SK-N-SH (cell line): ENCODE measurements at regions not wholly inside any gene's neighbourhood (a gene's known extent, or its start where the extent isn't known, plus 50 kb on each side); places are given as distances from the start of the nearest gene placed in this dataset.

Experiments used
- CTCF ChIA-PET: fragments of 300-600, 350-600 bp; formaldehyde crosslinking; extraction: SDS; loops from one replicate; lab custom pipeline; 2021; lab: Yijun Ruan, JAX
- POLR2A ChIA-PET: fragments of 350-600 bp; sonication (Branson Sonifier 250); formaldehyde crosslinking; extraction: SDS; loops from one replicate; lab custom pipeline; 2020; ENCODE audit warnings: antibody characterized with exemption, inconsistent platforms; lab: Yijun Ruan, JAX
- DNase-seq: peaks from one replicate; pipeline ENCODE4 v3.0.0; 2012
- H2AFZ ChIP-seq: fragments of 200-600 bp; sonication (generic); 2 replicates; pipeline ENCODE4 v1.8.1; 2016; ENCODE audit warnings: antibody characterized with exemption, mild to moderate bottlenecking, low read depth
- H3F3A ChIP-seq: fragments of 200-600 bp; sonication (generic); replicated peaks from 2 replicates; pipeline ENCODE3; 2016; ENCODE audit warnings: antibody characterized with exemption, mild to moderate bottlenecking; ENCODE audit not compliant: insufficient read depth
- H3K27ac ChIP-seq, 2 experiments: fragments of 200-500 bp in 1 of 2; fragments of 200-600 bp in 1 of 2; sonication (Bioruptor generic) in 1 of 2; sonication (generic), shearing (Covaris generic) in 1 of 2; 2 replicates each; pipeline versions ENCODE4 v1.5.1 to v1.6.1; 2014 to 2016; ENCODE audit warnings: low read depth in 2 of 2, inconsistent platforms in 1 of 2, low read length in 1 of 2, mild to moderate bottlenecking in 1 of 2, mixed read lengths in 1 of 2
- H3K27me3 ChIP-seq: fragments of 200-600 bp; sonication (generic), shearing (Covaris generic); 2 replicates; pipeline ENCODE4 v1.6.1; 2016; ENCODE audit warnings: mixed run types; ENCODE audit not compliant: insufficient read depth
- H3K36me3 ChIP-seq, 2 experiments: fragments of 200-500 bp in 1 of 2; fragments of 200-600 bp in 1 of 2; sonication (Bioruptor generic) in 1 of 2; sonication (generic) in 1 of 2; replicated peaks in 1 of 2; 2 replicates each; pipeline versions ENCODE3 to v1.5.1; 2014 to 2016; ENCODE audit warnings: low read length in 1 of 2, mild to moderate bottlenecking in 1 of 2; ENCODE audit not compliant: insufficient read depth in 2 of 2, control insufficient read depth in 1 of 2
- H3K4me1 ChIP-seq, 2 experiments: fragments of 200-500 bp in 1 of 2; fragments of 200-600 bp in 1 of 2; sonication (Bioruptor generic) in 1 of 2; sonication (generic), shearing (Covaris generic) in 1 of 2; 2 replicates each; pipeline versions ENCODE4 v1.5.1 to v1.6.1; 2014 to 2016; ENCODE audit warnings: low read depth in 1 of 2, low read length in 1 of 2, mixed run types in 1 of 2; ENCODE audit not compliant: insufficient read depth in 2 of 2, control insufficient read depth in 1 of 2
- H3K4me2 ChIP-seq: fragments of 200-600 bp; sonication (generic), shearing (Covaris generic); 2 replicates; pipeline ENCODE4 v1.6.1; 2017; ENCODE audit warnings: mixed run types
- H3K4me3 ChIP-seq, 2 experiments: fragments of 200-500 bp in 1 of 2; fragments of 200-600 bp in 1 of 2; sonication (Bioruptor generic) in 1 of 2; sonication (generic), shearing (Covaris generic) in 1 of 2; 2 replicates each; pipeline versions ENCODE4 v1.5.1 to v1.8.1; 2014 to 2016; ENCODE audit warnings: low read depth in 2 of 2, inconsistent platforms in 1 of 2, low read length in 1 of 2, mild to moderate bottlenecking in 1 of 2, mixed read lengths in 1 of 2, moderate library complexity in 1 of 2
- H3K79me2 ChIP-seq: fragments of 200-600 bp; sonication (generic); 2 replicates; pipeline ENCODE4 v1.8.1; 2017; ENCODE audit warnings: mild to moderate bottlenecking; ENCODE audit not compliant: insufficient read depth
- H3K9ac ChIP-seq: fragments of 200-600 bp; sonication (generic); 2 replicates; pipeline ENCODE4 v1.6.1; 2017; ENCODE audit warnings: mixed run types
- H3K9me2 ChIP-seq: fragments of 200-600 bp; sonication (generic); 2 replicates; pipeline ENCODE4 v1.6.1; 2017; ENCODE audit warnings: mixed run types
- H3K9me3 ChIP-seq: fragments of 200-600 bp; sonication (generic); 2 replicates; pipeline ENCODE4 v1.6.1; 2017; ENCODE audit warnings: mixed run types, mild to moderate bottlenecking, moderate library complexity
- H4K20me1 ChIP-seq: fragments of 200-600 bp; sonication (generic); 2 replicates; pipeline ENCODE4 v1.6.1; 2017; ENCODE audit warnings: mild to moderate bottlenecking, mixed run types; ENCODE audit not compliant: insufficient read depth
- CHD2 ChIP-seq: fragments of 150-350 bp; IDR thresholded peaks from 2 replicates; pipeline ENCODE4 v1.6.1; 2018; ENCODE audit warnings: low read length; ENCODE audit not compliant: partially characterized antibody
- CTCF ChIP-seq: fragments of 200-600 bp; sonication (generic); IDR thresholded peaks from 2 replicates; pipeline ENCODE4 v1.6.1; 2017; ENCODE audit warnings: antibody characterized with exemption, mild to moderate bottlenecking, moderate library complexity
- ELF1 ChIP-seq: IDR thresholded peaks from 2 replicates; pipeline ENCODE4 v1.4.0; 2012
- EZH2phosphoT487 ChIP-seq: fragments of 200-600 bp; sonication (generic); IDR thresholded peaks from 2 replicates; pipeline ENCODE4 v1.6.1; 2017; ENCODE audit warnings: low read depth, mixed run types, mild to moderate bottlenecking, antibody characterized with exemption, moderate library complexity, borderline replicate concordance
- FOXJ3 ChIP-seq: sonication (generic); formaldehyde crosslinking; IDR thresholded peaks from 2 replicates; pipeline ENCODE4 v1.5.1; 2020; ENCODE audit warnings: mild to moderate bottlenecking, missing genetic modification reagents
- FOXM1 ChIP-seq: IDR thresholded peaks from 2 replicates; pipeline ENCODE4 v1.4.0; 2012; ENCODE audit warnings: low read depth, mild to moderate bottlenecking
- MEF2A ChIP-seq: IDR thresholded peaks from 2 replicates; pipeline ENCODE4 v1.4.0; 2012; ENCODE audit warnings: low read depth, borderline replicate concordance
- NRF1 ChIP-seq: IDR thresholded peaks from 2 replicates; pipeline ENCODE4 v1.6.1; 2012; ENCODE audit warnings: low read depth, mild to moderate bottlenecking, low read length
- RAD21 ChIP-seq: IDR thresholded peaks from 2 replicates; pipeline ENCODE4 v1.6.1; 2012; ENCODE audit warnings: mild to moderate bottlenecking, low read length
- RCOR1 ChIP-seq: fragments of 150-350 bp; IDR thresholded peaks from 2 replicates; pipeline ENCODE4 v1.6.1; 2017; ENCODE audit warnings: antibody characterized with exemption, low read length
- RXRA ChIP-seq: IDR thresholded peaks from 2 replicates; pipeline ENCODE4 v1.4.0; 2012; ENCODE audit warnings: low read depth, mild to moderate bottlenecking, borderline replicate concordance
- SIN3A ChIP-seq: IDR thresholded peaks from 2 replicates; pipeline ENCODE4 v1.6.1; 2012; ENCODE audit warnings: low read depth, mild to moderate bottlenecking, low read length, moderate library complexity, borderline replicate concordance
- SMC3 ChIP-seq: IDR thresholded peaks from 2 replicates; pipeline ENCODE4 v1.6.1; 2012; ENCODE audit warnings: low read depth, low read length, improper control_type of control experiment
- TCF12 ChIP-seq: IDR thresholded peaks from 2 replicates; pipeline ENCODE4 v1.4.0; 2012
- TEAD4 ChIP-seq: IDR thresholded peaks from 2 replicates; pipeline ENCODE4 v1.4.0; 2012; ENCODE audit warnings: mild to moderate bottlenecking, borderline replicate concordance; ENCODE audit not compliant: insufficient read depth
- YY1 ChIP-seq: IDR thresholded peaks from 2 replicates; pipeline ENCODE4 v1.4.0; 2012; ENCODE audit warnings: low read depth, mild to moderate bottlenecking
- WGBS: methylation state at CpG from one replicate; pipeline ENCODE4 v1.1.6; 2017; ENCODE audit warnings: low lambda C conversion rate; 5-methylcytosine and 5-hydroxymethylcytosine counted together
- TF ChIP-seq, protein P1 (sequence below): IDR thresholded peaks from 2 replicates; pipeline ENCODE4 v1.4.0; 2012; ENCODE audit warnings: low read depth
- TF ChIP-seq, protein P2 (sequence below): fragments of 150-350 bp; IDR thresholded peaks from 2 replicates; pipeline ENCODE4 v1.6.1; 2016; ENCODE audit warnings: mild to moderate bottlenecking, low read depth, low read length
- TF ChIP-seq, protein P3 (sequence below): IDR thresholded peaks from 2 replicates; pipeline ENCODE4 v1.4.0; 2012; ENCODE audit warnings: low read depth, borderline replicate concordance

DNA sequence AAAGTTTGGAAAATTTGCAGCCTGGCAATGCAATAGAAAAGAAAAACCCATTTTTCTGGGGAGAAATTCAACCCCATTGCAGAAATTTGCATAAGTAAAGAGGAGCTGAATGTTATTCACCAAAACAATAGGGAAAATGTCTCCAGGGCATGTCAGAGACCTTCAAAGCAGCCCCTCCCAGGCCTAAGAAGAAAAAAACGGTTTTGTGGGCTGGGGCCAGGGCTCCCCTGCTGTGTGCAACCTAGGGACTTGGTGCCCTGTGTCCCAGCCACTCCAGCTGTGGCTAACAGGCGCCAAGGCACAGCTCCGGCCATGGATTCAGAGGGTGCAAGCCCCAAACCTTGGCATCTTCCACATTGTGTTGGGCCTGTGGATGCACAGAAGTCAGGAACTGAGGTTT is 224.5 kb downstream of the TXNL1 start:
- ChIA-PET CTCF (interaction anchor here (0.6 kb wide), 1 partner anchor 120 kb away, joined by 3 read pairs; no protein-coding TSS in a partner anchor), POLR2A (no interaction called here)
- Histone ChIP-seq H3K9ac (no peak overlapping the region), H3K36me3 (no peaks in the 10 kb centered on the region), H3K4me3 (no peak overlapping the region), H3K4me2 (no peak overlapping the region), H3K9me2 (no peaks in the 10 kb centered on the region), H3F3A (no peaks in the 10 kb centered on the region), H3K79me2 (no peaks in the 10 kb centered on the region), H3K27ac (no peak overlapping the region), H3K27me3 (no peaks in the 10 kb centered on the region), H2AFZ (no peak overlapping the region), H3K9me3 (no peaks in the 10 kb centered on the region), H3K4me1 (no peaks in the 10 kb centered on the region; a peak in 1 of 4 replicates), H4K20me1 (no peaks in the 10 kb centered on the region)
- TF ChIP-seq EZH2phosphoT487 (no peak), RCOR1 (no peak), SIN3A (no peak), CHD2 (no peak), RAD21 (no peak), TEAD4 (no peak), MEF2A (no peak), CTCF (no peak), NRF1 (no peak), RXRA (no peak), FOXM1 (no peak), TCF12 (no peak), ELF1 (no peak), SMC3 (no peak), YY1 (no peak)
- TF ChIP-seq, protein P1, sequence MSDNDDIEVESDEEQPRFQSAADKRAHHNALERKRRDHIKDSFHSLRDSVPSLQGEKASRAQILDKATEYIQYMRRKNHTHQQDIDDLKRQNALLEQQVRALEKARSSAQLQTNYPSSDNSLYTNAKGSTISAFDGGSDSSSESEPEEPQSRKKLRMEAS, result no peak
- TF ChIP-seq, protein P2, sequence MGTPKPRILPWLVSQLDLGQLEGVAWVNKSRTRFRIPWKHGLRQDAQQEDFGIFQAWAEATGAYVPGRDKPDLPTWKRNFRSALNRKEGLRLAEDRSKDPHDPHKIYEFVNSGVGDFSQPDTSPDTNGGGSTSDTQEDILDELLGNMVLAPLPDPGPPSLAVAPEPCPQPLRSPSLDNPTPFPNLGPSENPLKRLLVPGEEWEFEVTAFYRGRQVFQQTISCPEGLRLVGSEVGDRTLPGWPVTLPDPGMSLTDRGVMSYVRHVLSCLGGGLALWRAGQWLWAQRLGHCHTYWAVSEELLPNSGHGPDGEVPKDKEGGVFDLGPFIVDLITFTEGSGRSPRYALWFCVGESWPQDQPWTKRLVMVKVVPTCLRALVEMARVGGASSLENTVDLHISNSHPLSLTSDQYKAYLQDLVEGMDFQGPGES, result no peak
- WGBS, result 37% methylated on average over 3 of the region's 3 CpGs
- no peak for DNase-seq

- H3K9ac ChIP-seq, result no peak overlapping the region
- no peaks in the 10 kb centered on the region for H4K20me1 ChIP-seq
- TF ChIP-seq, protein P3, sequence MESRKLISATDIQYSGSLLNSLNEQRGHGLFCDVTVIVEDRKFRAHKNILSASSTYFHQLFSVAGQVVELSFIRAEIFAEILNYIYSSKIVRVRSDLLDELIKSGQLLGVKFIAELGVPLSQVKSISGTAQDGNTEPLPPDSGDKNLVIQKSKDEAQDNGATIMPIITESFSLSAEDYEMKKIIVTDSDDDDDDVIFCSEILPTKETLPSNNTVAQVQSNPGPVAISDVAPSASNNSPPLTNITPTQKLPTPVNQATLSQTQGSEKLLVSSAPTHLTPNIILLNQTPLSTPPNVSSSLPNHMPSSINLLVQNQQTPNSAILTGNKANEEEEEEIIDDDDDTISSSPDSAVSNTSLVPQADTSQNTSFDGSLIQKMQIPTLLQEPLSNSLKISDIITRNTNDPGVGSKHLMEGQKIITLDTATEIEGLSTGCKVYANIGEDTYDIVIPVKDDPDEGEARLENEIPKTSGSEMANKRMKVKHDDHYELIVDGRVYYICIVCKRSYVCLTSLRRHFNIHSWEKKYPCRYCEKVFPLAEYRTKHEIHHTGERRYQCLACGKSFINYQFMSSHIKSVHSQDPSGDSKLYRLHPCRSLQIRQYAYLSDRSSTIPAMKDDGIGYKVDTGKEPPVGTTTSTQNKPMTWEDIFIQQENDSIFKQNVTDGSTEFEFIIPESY, result no peak
- no peak for TF ChIP-seq TEAD4
- TF ChIP-seq FOXJ3 (CRISPR knock-in tag), result no peak
- TF ChIP-seq TCF12, result no peak
- no peaks in the 10 kb centered on the region for H3K36me3 ChIP-seq
- H3K9me3 ChIP-seq, result no peaks in the 10 kb centered on the region
- ChIA-PET CTCF (no interaction called here), POLR2A (no interaction called here)
- DNase-seq, result no peak
- no peaks in the 10 kb centered on the region for H3K9me2 ChIP-seq
- 83% methylated on average over 1 of the region's 1 CpG for WGBS
- H2AFZ ChIP-seq, result no peak overlapping the region
- no peak overlapping the region for H3K27ac ChIP-seq
- no peak overlapping the region for H3K4me2 ChIP-seq
- no peaks in the 10 kb centered on the region for H3K79me2 ChIP-seq
- no peaks in the 10 kb centered on the region; a peak in 1 of 4 replicates for H3K4me1 ChIP-seq
- no peak overlapping the region for H3K4me3 ChIP-seq
- H3K27me3 ChIP-seq, result no peaks in the 10 kb centered on the region
- H3F3A ChIP-seq, result no peaks in the 10 kb centered on the region
These were observed 225.4 kb downstream of the TXNL1 start for GRCh38 chr18:56412951-56413350.
